ENCODE measurements at regions not wholly inside any gene's neighbourhood (a gene's known extent, or its start where the extent isn't known, plus 50 kb on each side); places are given as distances from the start of the nearest gene placed in this dataset.

DNA sequence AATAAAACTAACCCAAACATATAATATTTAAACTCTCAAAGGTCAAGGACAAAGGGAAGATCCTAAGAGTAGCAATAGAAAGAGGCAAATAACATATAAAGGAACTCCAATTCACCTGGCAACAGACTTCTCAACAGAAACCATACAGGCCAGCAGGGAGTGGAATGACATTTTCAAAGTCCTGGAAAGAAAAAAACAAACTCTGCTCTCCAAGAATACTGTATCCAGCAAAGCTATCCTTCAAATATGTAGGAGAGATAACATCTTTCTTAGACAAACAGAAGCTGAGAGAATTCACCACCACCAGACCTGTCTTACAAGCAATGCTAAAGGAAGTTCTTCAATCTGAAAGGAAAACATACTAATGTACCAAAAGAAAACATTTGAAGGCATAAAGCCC, 51.5 kb upstream of the TMEM158 start:
- DNase-seq: no peak

- no peak for DNase-seq
Measured at GRCh38 chr3:45280232-45280631, 54.1 kb upstream of the TMEM158 start.

- DNase-seq: no peak
Measured at GRCh38 chr3:45280971-45281370, 54.9 kb upstream of the TMEM158 start.

GRCh38 chr3:45283471-45283870, 57.4 kb upstream of the TMEM158 start:
- no peak for DNase-seq

- DNase-seq: no peak
Measured at GRCh38 chr3:45297331-45297730, 71.2 kb upstream of the TMEM158 start.

DNA sequence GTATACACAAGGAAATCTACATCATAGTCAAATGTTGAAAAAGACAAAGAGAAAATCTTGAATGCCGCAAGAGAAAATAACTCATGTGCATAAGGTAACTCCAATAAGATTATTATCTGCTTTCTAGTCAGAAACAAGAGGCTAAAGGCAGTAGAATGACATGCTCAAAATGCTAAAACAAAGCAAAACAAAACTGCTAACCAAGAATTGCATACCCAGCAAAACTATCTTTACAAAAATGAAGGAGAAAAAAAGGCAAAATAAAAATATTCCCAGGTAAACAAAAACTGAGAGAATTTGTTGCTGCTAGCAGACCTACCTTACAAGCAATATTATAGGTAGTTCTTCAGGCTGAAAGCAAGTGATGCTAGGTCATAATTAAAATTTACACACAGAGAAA, 76.4 kb upstream of the TMEM158 start:
- DNase-seq: no peak

DNA sequence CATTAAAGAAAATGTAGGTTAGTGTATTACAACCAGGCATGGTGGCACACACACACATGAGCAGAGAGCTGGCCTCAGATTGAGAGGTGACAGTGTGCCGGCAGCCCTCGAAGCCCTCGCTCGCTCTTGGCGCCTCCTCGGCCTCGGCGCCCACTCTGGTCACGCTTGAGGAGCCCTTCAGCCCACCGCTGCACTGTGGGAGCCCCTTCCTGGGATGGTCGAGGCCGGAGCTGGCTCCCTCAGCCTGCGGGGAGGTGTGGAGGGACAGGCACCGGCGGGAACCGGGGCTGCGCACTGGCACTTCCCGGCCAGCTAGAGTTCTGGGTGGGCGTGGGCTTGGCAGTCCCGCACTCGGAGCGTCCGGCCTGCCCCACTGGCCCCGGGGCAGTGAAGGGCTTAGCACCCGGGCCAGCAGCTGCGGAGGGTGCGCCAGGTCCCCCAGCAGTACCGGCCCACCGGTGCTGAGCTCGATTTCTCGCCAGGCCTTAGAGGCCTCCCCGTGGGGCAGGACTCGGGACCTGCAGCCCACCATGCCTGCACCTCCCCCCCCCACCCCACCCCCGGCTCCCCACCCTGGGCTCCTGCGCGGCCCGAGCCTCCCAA, 80.4 kb upstream of the TMEM158 start:
- DNase-seq: no peak

DNA sequence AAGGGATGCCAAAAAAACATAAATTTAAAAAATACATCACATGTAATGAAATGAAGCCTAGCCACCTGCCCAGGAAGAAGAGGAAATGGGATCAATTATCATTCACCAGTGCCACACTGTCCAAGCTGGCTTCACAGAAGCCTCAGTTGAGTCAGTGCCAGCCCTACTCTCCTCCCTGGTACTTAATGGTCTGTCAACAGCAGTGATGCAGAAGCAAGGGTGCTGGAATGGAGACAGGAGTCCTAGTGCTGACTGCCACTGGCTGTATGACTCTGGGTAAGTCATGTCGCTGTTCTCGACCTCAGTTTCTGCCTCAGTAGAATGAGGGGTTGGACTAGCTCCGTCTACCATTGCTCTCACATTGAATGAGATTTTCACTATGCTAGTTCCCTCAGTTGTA, 78.5 kb upstream of the LARS2 start:
- DNase-seq: no peak

- DNase-seq: no peak
Measured at GRCh38 chr3:45311327-45311726, 77.0 kb upstream of the LARS2 start.

DNA sequence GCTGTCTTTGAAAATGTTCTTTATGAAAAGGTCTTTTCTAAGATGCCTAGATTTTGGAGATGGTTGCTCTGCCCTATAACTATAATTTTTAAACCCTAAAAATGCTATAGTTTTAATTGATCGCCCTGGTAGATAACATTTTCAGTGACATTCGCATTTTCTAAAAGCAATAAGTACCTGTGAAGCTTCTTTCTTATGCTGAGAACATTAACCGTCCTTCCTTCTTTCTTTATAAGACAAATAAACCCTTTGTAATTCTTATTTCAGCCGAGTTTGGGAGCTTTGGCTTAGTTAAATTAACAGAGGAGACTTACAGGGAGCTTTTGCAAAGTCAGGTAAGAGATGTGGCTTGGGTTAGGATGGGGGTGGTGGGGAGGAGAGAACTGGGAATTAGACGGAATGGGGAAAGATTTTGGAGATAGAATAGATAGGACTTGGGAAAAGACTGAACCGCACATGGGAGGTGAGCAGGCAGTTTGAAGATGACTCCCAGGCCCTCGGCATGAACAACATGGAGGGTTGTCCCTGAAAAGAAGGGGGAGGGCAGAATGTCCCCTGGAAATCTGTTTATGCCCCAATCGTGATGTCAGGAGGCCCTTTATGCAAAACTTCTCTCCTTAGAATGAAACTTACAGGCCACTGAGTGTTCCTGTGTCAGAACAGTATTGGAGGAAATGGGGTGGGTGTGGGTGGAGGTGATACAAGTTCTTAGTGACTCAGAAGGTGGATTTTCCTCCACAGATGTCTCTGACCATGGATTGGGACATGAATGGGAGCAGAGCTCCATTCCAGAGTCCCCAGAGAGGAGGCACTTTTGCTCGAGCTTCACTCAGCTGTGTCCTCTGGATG, 76.2 kb upstream of the LARS2 start:
- DNase-seq: no peak

- DNase-seq: peak; percentile 8
Measured at GRCh38 chr3:45312836-45313493, 75.4 kb upstream of the LARS2 start.

- DNase-seq: peak; percentile 12
Measured at GRCh38 chr3:45313743-45314403, 74.5 kb upstream of the LARS2 start.

DNA sequence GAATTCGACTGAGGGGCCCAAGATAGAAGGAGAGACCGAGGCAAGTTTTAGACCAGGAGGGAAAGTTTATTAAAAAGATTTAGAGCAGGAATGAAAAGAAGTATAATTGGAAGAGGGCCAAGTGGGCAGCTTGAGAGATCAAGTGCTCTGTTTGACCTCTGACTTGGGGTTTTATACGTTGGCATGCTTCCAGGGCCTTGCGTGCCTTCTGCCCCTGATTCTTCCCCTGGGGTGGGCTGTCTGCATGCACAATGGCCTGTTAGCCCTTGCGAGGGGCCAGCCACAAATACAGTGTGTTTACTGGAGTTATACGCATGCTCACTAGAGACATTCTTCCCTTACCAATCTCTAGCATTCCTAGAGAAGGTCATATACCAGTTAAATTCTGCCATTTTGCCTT, 70.7 kb upstream of the LARS2 start:
- no peak for DNase-seq

DNA sequence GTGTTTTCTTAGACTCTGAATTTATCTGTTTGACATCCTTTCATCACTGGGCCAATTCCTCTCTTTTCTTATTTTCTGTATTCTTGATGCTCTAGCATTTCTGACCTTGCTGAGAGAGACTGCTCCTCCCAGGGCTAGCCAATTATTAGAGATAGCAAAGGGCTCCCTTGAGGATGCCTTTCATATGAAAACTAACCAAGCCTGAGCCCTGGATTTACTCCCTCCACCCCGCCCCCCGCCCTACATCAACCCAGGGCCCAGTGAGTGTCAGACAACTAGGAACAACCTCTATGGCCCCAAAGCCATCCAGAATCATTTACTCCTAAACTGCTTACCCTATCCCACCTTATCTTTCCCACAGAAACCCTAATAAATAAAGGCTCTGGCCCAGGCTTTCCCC, 69.7 kb upstream of the LARS2 start:
- DNase-seq: no peak

DNA sequence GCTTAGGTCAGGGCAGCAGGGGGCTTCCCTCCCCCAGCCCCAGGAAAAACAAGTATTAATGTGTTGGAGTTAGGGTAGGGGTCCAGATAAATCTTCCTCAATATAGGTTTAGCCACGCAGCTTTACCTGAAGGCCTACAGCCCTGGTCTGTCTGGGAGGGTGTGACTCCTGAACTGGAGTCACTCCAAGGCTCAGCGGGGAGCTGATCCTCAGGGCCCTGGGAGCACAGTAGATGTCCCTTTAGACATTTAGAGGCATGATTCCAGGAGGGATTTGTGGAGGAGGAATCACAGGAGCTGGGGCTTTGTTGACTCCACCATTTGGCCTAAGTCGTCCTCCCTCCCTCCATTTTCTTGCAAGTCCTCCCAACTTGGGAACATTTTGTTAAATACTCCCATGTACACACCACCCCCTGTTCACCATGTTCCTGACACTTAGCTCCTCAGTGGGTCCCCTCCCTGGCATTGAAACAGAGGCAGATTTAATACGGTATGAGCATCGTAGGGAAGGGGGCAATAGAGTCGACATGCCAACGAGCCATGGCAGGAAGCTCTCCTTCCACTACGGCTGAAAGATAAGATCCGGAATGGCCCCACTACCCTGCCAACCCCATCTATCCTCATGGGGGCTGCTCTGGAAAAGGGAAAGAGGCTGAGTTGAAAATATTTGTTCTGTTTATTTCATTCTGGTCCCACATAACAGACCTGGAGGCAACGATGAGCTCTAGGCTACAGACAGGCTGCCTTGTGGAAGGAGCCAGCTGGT, 69.0 kb upstream of the LARS2 start:
- no peak for DNase-seq

DNA sequence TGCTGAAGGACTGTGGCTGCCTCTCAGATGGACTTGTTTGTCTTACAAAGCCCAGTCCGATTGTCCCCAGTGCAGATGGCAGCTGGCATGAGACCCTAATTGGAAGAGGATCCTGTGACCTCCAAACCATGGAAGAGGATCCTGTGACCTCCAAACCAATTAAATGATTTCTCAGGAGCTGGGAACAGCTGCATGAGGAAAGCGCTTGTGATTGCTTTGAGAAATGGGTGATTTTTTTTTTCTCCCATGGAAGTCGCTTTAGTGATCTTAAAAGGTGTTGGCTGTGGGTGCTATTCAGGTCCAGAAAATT, 68.4 kb upstream of the LARS2 start:
- DNase-seq: no peak

DNA sequence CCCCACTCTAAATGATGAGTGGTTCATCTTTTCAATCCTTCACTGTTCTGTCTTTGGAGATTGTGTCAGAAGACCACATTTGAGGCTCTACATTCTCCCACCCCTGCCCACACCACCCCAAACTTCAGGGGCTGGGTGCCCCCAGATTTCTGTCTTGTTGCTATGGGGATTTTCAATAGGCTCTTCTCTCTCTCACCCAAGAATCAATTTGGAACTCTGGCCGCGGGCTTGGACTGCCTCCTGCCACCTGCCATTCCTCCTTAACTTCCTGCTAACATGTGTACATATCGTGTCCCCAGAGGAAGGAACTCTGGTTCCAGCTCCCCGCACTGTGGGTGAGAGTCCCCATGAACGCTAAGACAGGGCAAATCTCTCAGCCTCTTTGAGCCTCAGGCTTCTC, 67.4 kb upstream of the LARS2 start:
- DNase-seq: no peak

DNA sequence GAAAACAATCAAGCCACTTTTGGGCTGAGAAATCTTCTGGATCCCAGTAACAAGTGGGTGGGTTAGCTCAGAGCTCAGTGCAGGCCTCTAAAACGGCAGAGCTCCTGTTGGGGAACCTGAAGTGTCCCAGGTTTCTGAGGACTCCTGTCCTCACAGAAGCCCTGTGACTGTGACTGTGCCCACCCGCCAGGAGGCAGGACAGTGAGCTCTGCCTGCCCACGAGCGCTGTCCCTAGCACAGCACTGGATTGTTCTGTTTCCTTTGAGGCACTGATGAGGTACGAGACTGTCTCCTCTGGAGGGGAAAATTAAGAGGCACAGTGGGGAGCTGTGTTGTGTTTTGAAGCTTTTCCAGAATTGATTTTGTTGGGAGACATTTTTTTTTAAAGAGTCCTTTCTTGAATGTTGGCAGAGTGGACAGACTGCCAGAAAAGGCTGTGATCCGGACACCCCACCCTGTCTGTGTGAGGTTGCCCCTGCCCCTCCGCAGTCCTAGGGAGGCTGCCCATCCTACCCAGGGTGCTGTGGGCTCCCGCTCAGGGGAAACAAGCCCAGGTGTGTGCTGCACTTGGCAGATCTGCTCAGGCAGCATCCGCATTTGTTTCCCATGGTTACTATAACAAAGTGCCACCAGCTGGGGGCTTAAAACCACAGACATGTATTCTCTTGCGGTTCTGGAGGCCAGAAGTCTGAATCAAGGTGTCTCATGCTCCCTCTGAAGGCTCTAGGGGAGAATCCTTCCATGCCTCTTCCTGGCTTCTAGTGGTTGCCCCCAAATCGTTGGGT, 66.6 kb upstream of the LARS2 start:
- peak; percentile 13 for DNase-seq

GRCh38 chr3:45322616-45323015, 65.8 kb upstream of the LARS2 start:
- no peak for DNase-seq

- DNase-seq: no peak
Measured at GRCh38 chr3:45325676-45326075, 62.7 kb upstream of the LARS2 start.

- DNase-seq: no peak
Measured at GRCh38 chr3:45329761-45330305, 58.5 kb upstream of the LARS2 start.
